ENCODE measurements at regions not wholly inside any gene's neighbourhood (a gene's known extent, or its start where the extent isn't known, plus 50 kb on each side); places are given as distances from the start of the nearest gene placed in this dataset.

GRCh38 chr1:60791226-60791625 lies 291.1 kb upstream of the NFIA start:
- TF ChIP-seq, protein P1, sequence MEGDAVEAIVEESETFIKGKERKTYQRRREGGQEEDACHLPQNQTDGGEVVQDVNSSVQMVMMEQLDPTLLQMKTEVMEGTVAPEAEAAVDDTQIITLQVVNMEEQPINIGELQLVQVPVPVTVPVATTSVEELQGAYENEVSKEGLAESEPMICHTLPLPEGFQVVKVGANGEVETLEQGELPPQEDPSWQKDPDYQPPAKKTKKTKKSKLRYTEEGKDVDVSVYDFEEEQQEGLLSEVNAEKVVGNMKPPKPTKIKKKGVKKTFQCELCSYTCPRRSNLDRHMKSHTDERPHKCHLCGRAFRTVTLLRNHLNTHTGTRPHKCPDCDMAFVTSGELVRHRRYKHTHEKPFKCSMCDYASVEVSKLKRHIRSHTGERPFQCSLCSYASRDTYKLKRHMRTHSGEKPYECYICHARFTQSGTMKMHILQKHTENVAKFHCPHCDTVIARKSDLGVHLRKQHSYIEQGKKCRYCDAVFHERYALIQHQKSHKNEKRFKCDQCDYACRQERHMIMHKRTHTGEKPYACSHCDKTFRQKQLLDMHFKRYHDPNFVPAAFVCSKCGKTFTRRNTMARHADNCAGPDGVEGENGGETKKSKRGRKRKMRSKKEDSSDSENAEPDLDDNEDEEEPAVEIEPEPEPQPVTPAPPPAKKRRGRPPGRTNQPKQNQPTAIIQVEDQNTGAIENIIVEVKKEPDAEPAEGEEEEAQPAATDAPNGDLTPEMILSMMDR (IDR thresholded peaks at IDR 0.05): no peak
- no peak for TF ChIP-seq POLR2A (IDR thresholded peaks at IDR 0.05)
- TF ChIP-seq POLR2AphosphoS5 (IDR thresholded peaks at IDR 0.05): no peak
- no peak for TF ChIP-seq EP300 (IDR thresholded peaks at IDR 0.05)
